Endothelial cell of umbilical vein (primary cell): ENCODE measurements at regions not wholly inside any gene's neighbourhood (a gene's known extent, or its start where the extent isn't known, plus 50 kb on each side); places are given as distances from the start of the nearest gene placed in this dataset.

ENCODE experiments used
- BruUV-seq: library from RNA; stranded (reverse); fragments of 400-500 nt; replicated peaks from 2 replicates; lab custom pipeline; 2021; lab: Mats Ljungman, UMichigan
- CTCF ChIA-PET: fragments of 300-600, 350-600 bp; sonication (Branson Sonifier 250); formaldehyde crosslinking; loops from one replicate; lab custom pipeline; 2021; ENCODE audit warnings: antibody characterized with exemption, inconsistent platforms; lab: Charles Lee
- POLR2A ChIA-PET: fragments of 300-600, 350-600 bp; sonication (Branson Sonifier 250); formaldehyde crosslinking; loops from one replicate; lab custom pipeline; 2021; ENCODE audit warnings: antibody characterized with exemption, inconsistent platforms; lab: Charles Lee
- DNase-seq: peaks from one replicate; pipeline ENCODE4 v3.0.0-alpha.2; 2011; ENCODE audit warnings: low read depth, low spot score
- FAIRE-seq: peaks from 2 replicates; lab custom pipeline; 2011; peaks lifted over from hg19 to GRCh38; lab: Jason Lieb, UNC
- H2AFZ ChIP-seq: 2 replicates; pipeline ENCODE4 v1.6.0; 2012; ENCODE audit warnings: low read depth, low read length, control low read depth, inconsistent platforms
- H3K27ac ChIP-seq: 2 replicates; pipeline ENCODE4 v1.5.1; 2011; ENCODE audit warnings: low read depth, mild to moderate bottlenecking, control low read depth, low read length, moderate library complexity; ENCODE audit not compliant: insufficient read depth
- H3K27me3 ChIP-seq, 2 experiments: 2 replicates each; pipeline versions ENCODE4 v1.6.0 to v1.6.1; 2011; ENCODE audit warnings: low read length in 2 of 2, mixed read lengths in 1 of 2; ENCODE audit not compliant: control insufficient read depth in 2 of 2, insufficient read depth in 2 of 2
- H3K36me3 ChIP-seq, 2 experiments: 2 replicates in 1 of 2; 3 replicates in 1 of 2; pipeline ENCODE4 v1.5.1; 2011; ENCODE audit warnings: low read length in 2 of 2, mild to moderate bottlenecking in 1 of 2, moderate library complexity in 1 of 2; ENCODE audit not compliant: control insufficient read depth in 2 of 2, insufficient read depth in 2 of 2; ENCODE audit errors: extremely low read depth in 1 of 2
- H3K4me1 ChIP-seq: 3 replicates; pipeline ENCODE4 v1.5.1; 2011; ENCODE audit warnings: mild to moderate bottlenecking, low read length; ENCODE audit not compliant: control insufficient read depth, insufficient read depth; ENCODE audit errors: extremely low read depth
- H3K4me2 ChIP-seq: 2 replicates; pipeline ENCODE4 v1.6.1; 2011; ENCODE audit warnings: low read length, control low read depth, mixed read lengths; ENCODE audit not compliant: insufficient read depth
- H3K4me3 ChIP-seq, 3 experiments: fragments of 200-600 bp in 1 of 3; sonication (generic), shearing (Covaris generic) in 1 of 3; replicated peaks in 1 of 3; 2 replicates each; pipeline ENCODE4 v1.5.1; 2011 to 2016; ENCODE audit warnings: control low read depth in 3 of 3, low read length in 3 of 3, mild to moderate bottlenecking in 2 of 3, inconsistent platforms in 1 of 3, low read depth in 1 of 3, moderate library complexity in 1 of 3; ENCODE audit not compliant: insufficient read depth in 1 of 3
- H3K79me2 ChIP-seq: 2 replicates; pipeline ENCODE4 v1.6.0; 2012; ENCODE audit warnings: low read length, inconsistent platforms; ENCODE audit not compliant: control insufficient read depth, insufficient read depth
- H3K9ac ChIP-seq: replicated peaks from 2 replicates; pipeline ENCODE3; 2011; ENCODE audit warnings: low read length, control low read depth; ENCODE audit not compliant: insufficient read depth; ENCODE audit errors: extremely low read depth
- H3K9me1 ChIP-seq: replicated peaks from 3 replicates; pipeline ENCODE4 v1.6.0; 2011; ENCODE audit warnings: mild to moderate bottlenecking, low read length; ENCODE audit not compliant: control insufficient read depth, insufficient read depth; ENCODE audit errors: extremely low read depth
- H3K9me3 ChIP-seq: replicated peaks from 2 replicates; pipeline ENCODE4 v1.5.1; 2012; ENCODE audit warnings: low read length, inconsistent platforms; ENCODE audit not compliant: control insufficient read depth, insufficient read depth
- H4K20me1 ChIP-seq: replicated peaks from 2 replicates; pipeline ENCODE3; 2011; ENCODE audit warnings: mild to moderate bottlenecking, low read length; ENCODE audit not compliant: control insufficient read depth, insufficient read depth; ENCODE audit errors: extremely low read depth
- CTCF ChIP-seq, 2 donors: IDR thresholded peaks; 1 replicate in 1 of 2; 2 replicates in 1 of 2; pipeline ENCODE4 v1.5.1; 2011; ENCODE audit warnings: low read length in 2 of 2, mild to moderate bottlenecking in 2 of 2, moderate library complexity in 2 of 2, control low read depth in 1 of 2, inconsistent platforms in 1 of 2, low read depth in 1 of 2; ENCODE audit not compliant: insufficient read depth in 1 of 2; ENCODE audit errors: extremely low read depth in 1 of 2
- EZH2 ChIP-seq: IDR thresholded peaks from 2 replicates; pipeline ENCODE4 v1.6.1; 2012; ENCODE audit warnings: borderline replicate concordance, low read depth, mild to moderate bottlenecking, moderate library complexity, low read length, inconsistent platforms; ENCODE audit not compliant: severe bottlenecking
- FOS ChIP-seq: IDR thresholded peaks from 2 replicates; pipeline ENCODE4 v1.6.1; 2011; ENCODE audit warnings: mild to moderate bottlenecking, low read length, moderate library complexity, borderline replicate concordance; ENCODE audit not compliant: insufficient read depth
- GATA2 ChIP-seq: IDR thresholded peaks from 2 replicates; pipeline ENCODE4 v1.7.0; 2011; ENCODE audit warnings: low read depth, mild to moderate bottlenecking, moderate library complexity, mixed read lengths, low read length; ENCODE audit not compliant: insufficient read length, insufficient read depth
- JUN ChIP-seq: IDR thresholded peaks from 2 replicates; pipeline ENCODE4 v1.6.1; 2011; ENCODE audit warnings: borderline replicate concordance, low read depth; ENCODE audit not compliant: insufficient read length, insufficient read depth
- MAX ChIP-seq: IDR thresholded peaks from 2 replicates; pipeline ENCODE4 v1.6.1; 2011; ENCODE audit not compliant: insufficient read depth, insufficient read length
- MYC ChIP-seq: IDR thresholded peaks from one replicate; pipeline ENCODE4 v1.6.1; 2011; ENCODE audit warnings: mild to moderate bottlenecking, low read depth, low read length
- POLR2A ChIP-seq: IDR thresholded peaks from 2 replicates; pipeline ENCODE4 v1.6.1; 2012; ENCODE audit warnings: low read depth, mild to moderate bottlenecking, control low read depth, low read length
- POLR2AphosphoS5 ChIP-seq: IDR thresholded peaks from 2 replicates; pipeline ENCODE4 v1.6.1; 2012; ENCODE audit warnings: low read depth, mild to moderate bottlenecking, control low read depth, low read length, moderate library complexity; ENCODE audit not compliant: insufficient read depth
- dilution Hi-C: fragments of 300-500 bp; cut with MboI; formaldehyde crosslinking; loops from one replicate; pipeline ENCODE4 v1.15.0; 2019; ENCODE audit warnings: low sequenced_read_pairs; ENCODE audit not compliant: extremely low pct_ligation_motif_present
- intact Hi-C: fragments of 100-400 bp; cut with micrococcal nuclease; formaldehyde crosslinking; loops from one replicate; pipeline ENCODE4 v1.10.0; 2022

GRCh38 chrY:7730664-7731063, 819.1 kb upstream of the AMELY start:
- Histone ChIP-seq H3K9ac (no peak overlapping the region), H3K4me3 (no peak overlapping the region), H3K27ac (no peak overlapping the region), H3K36me3 (no peaks in the 10 kb centered on the region), H3K9me3 (no peaks in the 10 kb centered on the region), H3K27me3 (no peaks in the 10 kb centered on the region), H3K4me1 (no peaks in the 10 kb centered on the region), H3K4me2 (no peak overlapping the region), H4K20me1 (no peaks in the 10 kb centered on the region), H3K79me2 (no peaks in the 10 kb centered on the region), H3K9me1 (no peaks in the 10 kb centered on the region), H2AFZ (no peak overlapping the region)
- no peak for FAIRE-seq
- no peak for TF ChIP-seq POLR2A
- no peak for TF ChIP-seq MAX
- no peak for TF ChIP-seq POLR2AphosphoS5
- no peak for TF ChIP-seq JUN
- TF ChIP-seq EZH2, result no peak
- no peak for TF ChIP-seq FOS
- TF ChIP-seq GATA2, result no peak
- TF ChIP-seq MYC, result no peak
- no peak for TF ChIP-seq CTCF (IDR thresholded peaks at IDR 0.05; ENCODE audit: extremely low read depth in 1 of 2, insufficient read depth in 1 of 2, low read depth in 1 of 2, low read length in 2 of 2)
- BruUV-seq, result no TSS peak
- DNase-seq, result no peak
- ChIA-PET CTCF (no interaction called here), POLR2A (no interaction called here)
- dilution Hi-C loops, result no loop called here
- intact Hi-C loops, result no loop called here
